SK-N-SH (cell line): ENCODE measurements at regions not wholly inside any gene's neighbourhood (a gene's known extent, or its start where the extent isn't known, plus 50 kb on each side); places are given as distances from the start of the nearest gene placed in this dataset.

ENCODE experiments used
- CTCF ChIA-PET: fragments of 300-600, 350-600 bp; formaldehyde crosslinking; extraction: SDS; loops from one replicate; lab custom pipeline; 2021; lab: Yijun Ruan, JAX
- POLR2A ChIA-PET: fragments of 350-600 bp; sonication (Branson Sonifier 250); formaldehyde crosslinking; extraction: SDS; loops from one replicate; lab custom pipeline; 2020; ENCODE audit warnings: antibody characterized with exemption, inconsistent platforms; lab: Yijun Ruan, JAX
- DNase-seq: peaks from one replicate; pipeline ENCODE4 v3.0.0; 2012
- H2AFZ ChIP-seq: fragments of 200-600 bp; sonication (generic); 2 replicates; pipeline ENCODE4 v1.8.1; 2016; ENCODE audit warnings: antibody characterized with exemption, mild to moderate bottlenecking, low read depth
- H3F3A ChIP-seq: fragments of 200-600 bp; sonication (generic); replicated peaks from 2 replicates; pipeline ENCODE3; 2016; ENCODE audit warnings: antibody characterized with exemption, mild to moderate bottlenecking; ENCODE audit not compliant: insufficient read depth
- H3K27ac ChIP-seq, 2 experiments: fragments of 200-500 bp in 1 of 2; fragments of 200-600 bp in 1 of 2; sonication (Bioruptor generic) in 1 of 2; sonication (generic), shearing (Covaris generic) in 1 of 2; 2 replicates each; pipeline versions ENCODE4 v1.5.1 to v1.6.1; 2014 to 2016; ENCODE audit warnings: low read depth in 2 of 2, inconsistent platforms in 1 of 2, low read length in 1 of 2, mild to moderate bottlenecking in 1 of 2, mixed read lengths in 1 of 2
- H3K27me3 ChIP-seq: fragments of 200-600 bp; sonication (generic), shearing (Covaris generic); 2 replicates; pipeline ENCODE4 v1.6.1; 2016; ENCODE audit warnings: mixed run types; ENCODE audit not compliant: insufficient read depth
- H3K36me3 ChIP-seq, 2 experiments: fragments of 200-500 bp in 1 of 2; fragments of 200-600 bp in 1 of 2; sonication (Bioruptor generic) in 1 of 2; sonication (generic) in 1 of 2; replicated peaks in 1 of 2; 2 replicates each; pipeline versions ENCODE3 to v1.5.1; 2014 to 2016; ENCODE audit warnings: low read length in 1 of 2, mild to moderate bottlenecking in 1 of 2; ENCODE audit not compliant: insufficient read depth in 2 of 2, control insufficient read depth in 1 of 2
- H3K4me1 ChIP-seq, 2 experiments: fragments of 200-500 bp in 1 of 2; fragments of 200-600 bp in 1 of 2; sonication (Bioruptor generic) in 1 of 2; sonication (generic), shearing (Covaris generic) in 1 of 2; 2 replicates each; pipeline versions ENCODE4 v1.5.1 to v1.6.1; 2014 to 2016; ENCODE audit warnings: low read depth in 1 of 2, low read length in 1 of 2, mixed run types in 1 of 2; ENCODE audit not compliant: insufficient read depth in 2 of 2, control insufficient read depth in 1 of 2
- H3K4me2 ChIP-seq: fragments of 200-600 bp; sonication (generic), shearing (Covaris generic); 2 replicates; pipeline ENCODE4 v1.6.1; 2017; ENCODE audit warnings: mixed run types
- H3K4me3 ChIP-seq, 2 experiments: fragments of 200-500 bp in 1 of 2; fragments of 200-600 bp in 1 of 2; sonication (Bioruptor generic) in 1 of 2; sonication (generic), shearing (Covaris generic) in 1 of 2; 2 replicates each; pipeline versions ENCODE4 v1.5.1 to v1.8.1; 2014 to 2016; ENCODE audit warnings: low read depth in 2 of 2, inconsistent platforms in 1 of 2, low read length in 1 of 2, mild to moderate bottlenecking in 1 of 2, mixed read lengths in 1 of 2, moderate library complexity in 1 of 2
- H3K79me2 ChIP-seq: fragments of 200-600 bp; sonication (generic); 2 replicates; pipeline ENCODE4 v1.8.1; 2017; ENCODE audit warnings: mild to moderate bottlenecking; ENCODE audit not compliant: insufficient read depth
- H3K9ac ChIP-seq: fragments of 200-600 bp; sonication (generic); 2 replicates; pipeline ENCODE4 v1.6.1; 2017; ENCODE audit warnings: mixed run types
- H3K9me2 ChIP-seq: fragments of 200-600 bp; sonication (generic); 2 replicates; pipeline ENCODE4 v1.6.1; 2017; ENCODE audit warnings: mixed run types
- H3K9me3 ChIP-seq: fragments of 200-600 bp; sonication (generic); 2 replicates; pipeline ENCODE4 v1.6.1; 2017; ENCODE audit warnings: mixed run types, mild to moderate bottlenecking, moderate library complexity
- H4K20me1 ChIP-seq: fragments of 200-600 bp; sonication (generic); 2 replicates; pipeline ENCODE4 v1.6.1; 2017; ENCODE audit warnings: mild to moderate bottlenecking, mixed run types; ENCODE audit not compliant: insufficient read depth
- CHD2 ChIP-seq: fragments of 150-350 bp; IDR thresholded peaks from 2 replicates; pipeline ENCODE4 v1.6.1; 2018; ENCODE audit warnings: low read length; ENCODE audit not compliant: partially characterized antibody
- ELF1 ChIP-seq: IDR thresholded peaks from 2 replicates; pipeline ENCODE4 v1.4.0; 2012
- EP300 ChIP-seq, 2 experiments: IDR thresholded peaks; 2 replicates each; pipeline versions ENCODE4 v1.4.0 to v1.6.1; 2012; ENCODE audit warnings: borderline replicate concordance in 1 of 2, low read depth in 1 of 2, low read length in 1 of 2
- FOXM1 ChIP-seq: IDR thresholded peaks from 2 replicates; pipeline ENCODE4 v1.4.0; 2012; ENCODE audit warnings: low read depth, mild to moderate bottlenecking
- IRF3 ChIP-seq: fragments of 150-350 bp; IDR thresholded peaks from 2 replicates; pipeline ENCODE4 v1.6.1; 2016; ENCODE audit warnings: mild to moderate bottlenecking, low read depth, low read length
- MEF2A ChIP-seq: IDR thresholded peaks from 2 replicates; pipeline ENCODE4 v1.4.0; 2012; ENCODE audit warnings: low read depth, borderline replicate concordance
- MXI1 ChIP-seq: IDR thresholded peaks from 2 replicates; pipeline ENCODE4 v1.6.1; 2012; ENCODE audit warnings: mild to moderate bottlenecking, low read depth, low read length, improper control_type of control experiment
- NFIC ChIP-seq: IDR thresholded peaks from 2 replicates; pipeline ENCODE4 v1.4.0; 2012; ENCODE audit warnings: borderline replicate concordance
- NRF1 ChIP-seq: IDR thresholded peaks from 2 replicates; pipeline ENCODE4 v1.6.1; 2012; ENCODE audit warnings: low read depth, mild to moderate bottlenecking, low read length
- POLR2AphosphoS5 ChIP-seq: IDR thresholded peaks from 2 replicates; pipeline ENCODE4 v1.6.1; 2012; ENCODE audit warnings: low read depth, low read length
- RCOR1 ChIP-seq: fragments of 150-350 bp; IDR thresholded peaks from 2 replicates; pipeline ENCODE4 v1.6.1; 2017; ENCODE audit warnings: antibody characterized with exemption, low read length
- RFX5 ChIP-seq: IDR thresholded peaks from 2 replicates; pipeline ENCODE4 v1.6.1; 2012; ENCODE audit warnings: mild to moderate bottlenecking, improper control_type of control experiment, low read length
- RXRA ChIP-seq: IDR thresholded peaks from 2 replicates; pipeline ENCODE4 v1.4.0; 2012; ENCODE audit warnings: low read depth, mild to moderate bottlenecking, borderline replicate concordance
- SIN3A ChIP-seq: IDR thresholded peaks from 2 replicates; pipeline ENCODE4 v1.6.1; 2012; ENCODE audit warnings: low read depth, mild to moderate bottlenecking, low read length, moderate library complexity, borderline replicate concordance
- TAF1 ChIP-seq: IDR thresholded peaks from 2 replicates; pipeline ENCODE4 v1.6.1; 2012; ENCODE audit warnings: low read depth, mild to moderate bottlenecking, low read length, moderate library complexity, borderline replicate concordance
- TEAD4 ChIP-seq: IDR thresholded peaks from 2 replicates; pipeline ENCODE4 v1.4.0; 2012; ENCODE audit warnings: mild to moderate bottlenecking, borderline replicate concordance; ENCODE audit not compliant: insufficient read depth
- YY1 ChIP-seq: IDR thresholded peaks from 2 replicates; pipeline ENCODE4 v1.4.0; 2012; ENCODE audit warnings: low read depth, mild to moderate bottlenecking
- WGBS: methylation state at CpG from one replicate; pipeline ENCODE4 v1.1.6; 2017; ENCODE audit warnings: low lambda C conversion rate; 5-methylcytosine and 5-hydroxymethylcytosine counted together
- TF ChIP-seq, protein P1 (sequence below): fragments of 150-350 bp; IDR thresholded peaks from 2 replicates; pipeline ENCODE4 v1.6.1; 2017; ENCODE audit warnings: antibody characterized with exemption, low read length, low read depth, borderline replicate concordance
- TF ChIP-seq, protein P2 (sequence below): fragments of 200-600 bp; sonication (generic); IDR thresholded peaks from 2 replicates; pipeline ENCODE4 v1.6.1; 2017; ENCODE audit warnings: antibody characterized with exemption, mild to moderate bottlenecking, moderate library complexity
- TF ChIP-seq, protein P3 (sequence below): IDR thresholded peaks from 2 replicates; pipeline ENCODE4 v1.4.0; 2012; ENCODE audit warnings: low read depth

- no peak for DNase-seq
- no peaks in the 10 kb centered on the region for H3K9me2 ChIP-seq
- 5% methylated on average over 3 of the region's 8 CpGs for WGBS
- TF ChIP-seq RXRA (no peak), YY1 (no peak), RFX5 (no peak), RCOR1 (no peak), ELF1 (no peak), EP300 (IDR thresholded peaks at IDR 0.05; ENCODE audit: borderline replicate concordance in 1 of 2, low read depth in 1 of 2, low read length in 1 of 2) (no peak), IRF3 (no peak), SIN3A (no peak), NRF1 (no peak), TAF1 (no peak), NFIC (no peak), MEF2A (no peak), MXI1 (no peak), FOXM1 (no peak), CHD2 (no peak), POLR2AphosphoS5 (no peak), TEAD4 (no peak)
- TF ChIP-seq, protein P1, sequence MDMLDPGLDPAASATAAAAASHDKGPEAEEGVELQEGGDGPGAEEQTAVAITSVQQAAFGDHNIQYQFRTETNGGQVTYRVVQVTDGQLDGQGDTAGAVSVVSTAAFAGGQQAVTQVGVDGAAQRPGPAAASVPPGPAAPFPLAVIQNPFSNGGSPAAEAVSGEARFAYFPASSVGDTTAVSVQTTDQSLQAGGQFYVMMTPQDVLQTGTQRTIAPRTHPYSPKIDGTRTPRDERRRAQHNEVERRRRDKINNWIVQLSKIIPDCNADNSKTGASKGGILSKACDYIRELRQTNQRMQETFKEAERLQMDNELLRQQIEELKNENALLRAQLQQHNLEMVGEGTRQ: no peak
- TF ChIP-seq, protein P2, sequence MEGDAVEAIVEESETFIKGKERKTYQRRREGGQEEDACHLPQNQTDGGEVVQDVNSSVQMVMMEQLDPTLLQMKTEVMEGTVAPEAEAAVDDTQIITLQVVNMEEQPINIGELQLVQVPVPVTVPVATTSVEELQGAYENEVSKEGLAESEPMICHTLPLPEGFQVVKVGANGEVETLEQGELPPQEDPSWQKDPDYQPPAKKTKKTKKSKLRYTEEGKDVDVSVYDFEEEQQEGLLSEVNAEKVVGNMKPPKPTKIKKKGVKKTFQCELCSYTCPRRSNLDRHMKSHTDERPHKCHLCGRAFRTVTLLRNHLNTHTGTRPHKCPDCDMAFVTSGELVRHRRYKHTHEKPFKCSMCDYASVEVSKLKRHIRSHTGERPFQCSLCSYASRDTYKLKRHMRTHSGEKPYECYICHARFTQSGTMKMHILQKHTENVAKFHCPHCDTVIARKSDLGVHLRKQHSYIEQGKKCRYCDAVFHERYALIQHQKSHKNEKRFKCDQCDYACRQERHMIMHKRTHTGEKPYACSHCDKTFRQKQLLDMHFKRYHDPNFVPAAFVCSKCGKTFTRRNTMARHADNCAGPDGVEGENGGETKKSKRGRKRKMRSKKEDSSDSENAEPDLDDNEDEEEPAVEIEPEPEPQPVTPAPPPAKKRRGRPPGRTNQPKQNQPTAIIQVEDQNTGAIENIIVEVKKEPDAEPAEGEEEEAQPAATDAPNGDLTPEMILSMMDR: no peak
- TF ChIP-seq, protein P3, sequence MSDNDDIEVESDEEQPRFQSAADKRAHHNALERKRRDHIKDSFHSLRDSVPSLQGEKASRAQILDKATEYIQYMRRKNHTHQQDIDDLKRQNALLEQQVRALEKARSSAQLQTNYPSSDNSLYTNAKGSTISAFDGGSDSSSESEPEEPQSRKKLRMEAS: no peak
- H3K9me3 ChIP-seq: no peaks in the 10 kb centered on the region
- H3K4me1 ChIP-seq: no peaks in the 10 kb centered on the region
- no peak overlapping the region for H3K4me2 ChIP-seq
- H3F3A ChIP-seq: no peaks in the 10 kb centered on the region
- H3K79me2 ChIP-seq: no peaks in the 10 kb centered on the region
- H3K4me3 ChIP-seq: no peak overlapping the region
- POLR2A ChIA-PET: no interaction called here
- H4K20me1 ChIP-seq: no peaks in the 10 kb centered on the region
- H3K9ac ChIP-seq: no peak overlapping the region
- H2AFZ ChIP-seq: no peak overlapping the region
- CTCF ChIA-PET: interaction anchor here (1.0 to 1.1 kb wide), 2 partner anchors 9 to 246 kb away, joined by 3 to 4 read pairs; no protein-coding TSS in a partner anchor
- no peak overlapping the region for H3K27ac ChIP-seq
- no peaks in the 10 kb centered on the region for H3K27me3 ChIP-seq
- no peaks in the 10 kb centered on the region for H3K36me3 ChIP-seq
Observed at GRCh38 chr2:77767388-77768076, 245.4 kb upstream of the LRRTM4 start.
